Adipocyte (in vitro differentiated cells): ENCODE measurements at regions not wholly inside any gene's neighbourhood (a gene's known extent, or its start where the extent isn't known, plus 50 kb on each side); places are given as distances from the start of the nearest gene placed in this dataset.

Experiments used
- DNase-seq: peaks from one replicate; pipeline ENCODE4 v3.0.0-alpha.2; 2015; ENCODE audit warnings: low read depth
- H3K27me3 ChIP-seq: replicated peaks from 2 replicates; pipeline ENCODE4 v1.7.0; 2013; ENCODE audit warnings: mild to moderate bottlenecking, low read length, moderate library complexity; ENCODE audit not compliant: control insufficient read depth, insufficient read depth
- H3K36me3 ChIP-seq: 2 replicates; pipeline ENCODE4 v1.7.0; 2013; ENCODE audit warnings: low read length, mild to moderate bottlenecking, moderate library complexity; ENCODE audit not compliant: control insufficient read depth, insufficient read depth, severe bottlenecking
- H3K4me1 ChIP-seq: 2 replicates; pipeline ENCODE4 v1.7.0; 2013; ENCODE audit warnings: mild to moderate bottlenecking, low read length, moderate library complexity; ENCODE audit not compliant: control insufficient read depth, insufficient read depth
- H3K4me3 ChIP-seq: 2 replicates; pipeline ENCODE4 v1.7.0; 2013; ENCODE audit warnings: mild to moderate bottlenecking, low read length, moderate library complexity
- H3K9ac ChIP-seq: 2 replicates; pipeline ENCODE4 v1.7.0; 2013; ENCODE audit warnings: mild to moderate bottlenecking, low read length, moderate library complexity
- H3K9me3 ChIP-seq: 2 replicates; pipeline ENCODE4 v1.7.0; 2013; ENCODE audit warnings: mild to moderate bottlenecking, low read length, moderate library complexity; ENCODE audit not compliant: control insufficient read depth

DNA sequence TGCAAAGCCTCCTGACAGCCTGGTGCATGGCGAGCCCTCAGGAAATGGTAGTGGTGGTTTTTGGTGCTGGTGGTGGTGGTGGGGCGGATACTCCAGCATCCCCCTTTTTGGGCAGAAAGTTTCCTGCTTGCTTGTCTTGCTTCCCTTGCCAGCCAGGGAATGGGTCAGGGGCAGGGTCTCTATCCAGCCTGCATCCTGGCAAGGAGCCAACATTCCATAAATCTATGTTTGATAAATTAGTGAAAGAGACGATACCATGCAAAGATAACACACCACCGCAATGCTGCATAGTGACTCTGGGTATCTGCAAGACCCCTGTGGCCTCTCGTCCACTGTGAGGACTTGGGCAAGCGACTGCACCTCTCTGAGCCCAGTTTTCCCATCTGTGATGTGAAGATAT lies 246.2 kb downstream of the LRFN2 start:
- Histone ChIP-seq H3K4me3 (no peak overlapping the region), H3K9ac (no peak overlapping the region), H3K27me3 (peaks cover 59% of the 10 kb centered on the region), H3K36me3 (no peaks in the 10 kb centered on the region), H3K4me1 (peaks cover 5% of the 10 kb centered on the region), H3K9me3 (no peaks in the 10 kb centered on the region)
- no peak for DNase-seq

- H3K27me3 ChIP-seq: peaks cover 67% of the 10 kb centered on the region
- H3K9me3 ChIP-seq: no peaks in the 10 kb centered on the region
- H3K4me1 ChIP-seq: peaks cover 5% of the 10 kb centered on the region
- H3K4me3 ChIP-seq: no peak overlapping the region
- DNase-seq: no peak
- H3K36me3 ChIP-seq: no peaks in the 10 kb centered on the region
- no peak overlapping the region for H3K9ac ChIP-seq
Measured at GRCh38 chr6:40340196-40340595, 247.0 kb downstream of the LRFN2 start.

DNA sequence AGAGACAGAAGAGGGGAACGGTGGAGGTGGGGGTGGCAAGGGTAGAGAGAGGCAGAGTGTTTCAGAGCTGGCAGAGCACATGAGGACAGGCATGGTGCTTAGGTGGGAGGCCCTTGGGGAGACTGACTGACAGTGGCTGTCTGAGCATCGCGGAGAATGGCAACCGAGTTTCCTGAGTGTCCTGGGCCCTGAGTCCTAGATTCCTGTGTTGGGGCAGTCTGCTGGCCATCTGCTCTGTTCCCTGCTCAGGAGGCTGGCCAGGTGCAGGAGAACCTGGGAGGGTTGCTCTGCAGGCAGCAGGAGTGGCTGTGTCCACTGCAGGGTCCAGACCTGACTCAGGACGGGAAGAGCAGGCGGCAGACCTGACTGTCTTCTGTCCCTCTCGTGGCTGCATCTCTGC lies 248.9 kb downstream of the LRFN2 start:
- DNase-seq: no peak
- Histone ChIP-seq H3K4me3 (no peak overlapping the region), H3K9ac (no peak overlapping the region), H3K9me3 (no peaks in the 10 kb centered on the region), H3K36me3 (no peaks in the 10 kb centered on the region), H3K27me3 (peaks cover 85% of the 10 kb centered on the region), H3K4me1 (no peaks in the 10 kb centered on the region)

- peaks cover 85% of the 10 kb centered on the region for H3K27me3 ChIP-seq
- H3K36me3 ChIP-seq: no peaks in the 10 kb centered on the region
- DNase-seq: no peak
- H3K9ac ChIP-seq: no peak overlapping the region
- H3K4me1 ChIP-seq: no peaks in the 10 kb centered on the region
- H3K9me3 ChIP-seq: no peaks in the 10 kb centered on the region
- no peak overlapping the region for H3K4me3 ChIP-seq
Measured at GRCh38 chr6:40336940-40337760, 250.0 kb downstream of the LRFN2 start.

DNA sequence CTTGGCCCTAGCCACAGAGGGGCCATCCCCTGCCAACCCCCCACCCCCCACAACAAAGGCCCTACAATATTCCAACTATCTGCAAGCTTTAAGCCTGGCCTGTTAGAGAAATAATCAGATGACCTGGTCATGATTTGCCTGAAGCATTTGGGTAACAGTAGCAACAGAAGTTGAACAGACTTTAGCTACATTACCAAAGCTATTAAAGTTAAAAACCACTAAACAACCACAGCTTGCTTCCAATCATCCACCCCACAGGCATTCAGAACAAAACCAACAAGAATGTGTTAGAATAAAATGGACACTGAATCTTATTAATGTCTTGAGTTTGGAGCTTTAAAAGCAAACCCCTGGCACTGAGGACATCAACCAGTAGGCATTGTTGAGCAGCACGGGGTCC lies 250.9 kb downstream of the LRFN2 start:
- H3K4me1 ChIP-seq: no peaks in the 10 kb centered on the region
- no peak overlapping the region for H3K4me3 ChIP-seq
- H3K36me3 ChIP-seq: no peaks in the 10 kb centered on the region
- DNase-seq: no peak
- no peaks in the 10 kb centered on the region for H3K9me3 ChIP-seq
- peaks cover 85% of the 10 kb centered on the region for H3K27me3 ChIP-seq
- H3K9ac ChIP-seq: no peak overlapping the region

DNA sequence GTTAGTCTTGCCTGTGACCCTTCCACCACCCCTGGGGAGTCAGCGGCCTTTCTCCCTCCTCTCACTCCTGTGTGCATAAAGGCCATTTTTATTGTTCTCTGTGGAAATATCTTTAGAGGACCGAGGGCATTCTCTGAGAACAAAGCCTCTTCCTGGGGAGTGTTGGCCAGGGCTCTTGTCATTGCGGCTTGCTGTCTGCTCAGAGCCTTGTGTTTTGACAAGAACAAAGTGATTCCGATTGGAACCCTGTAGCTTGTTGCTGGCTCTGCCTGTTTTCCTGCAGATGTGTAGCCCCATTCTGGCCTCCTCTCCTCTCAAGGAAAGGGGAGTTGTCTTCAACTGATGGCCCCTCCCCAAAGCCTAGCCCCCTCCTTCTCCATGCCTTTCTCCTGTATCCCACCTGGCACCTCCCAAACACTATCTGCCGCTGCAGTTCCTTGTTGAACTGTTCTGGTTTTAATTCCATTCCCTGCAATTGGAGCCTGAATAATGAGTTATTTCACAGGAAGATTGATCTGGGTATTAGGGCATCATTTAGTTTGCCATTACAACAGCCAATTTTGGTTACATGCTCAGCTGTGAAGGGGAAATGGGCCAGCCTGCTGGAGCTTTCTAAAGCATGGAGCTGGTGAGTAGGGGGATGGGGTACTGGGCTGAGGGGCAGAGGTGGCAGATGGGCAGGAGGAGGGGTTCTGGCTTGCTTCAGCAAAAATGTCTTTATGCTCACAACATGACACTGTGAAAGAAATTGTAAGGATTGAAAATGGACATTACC lies 252.5 kb downstream of the LRFN2 start:
- H3K36me3 ChIP-seq: no peaks in the 10 kb centered on the region
- no peak for DNase-seq
- H3K4me3 ChIP-seq: no peak overlapping the region
- peaks cover 88% of the 10 kb centered on the region for H3K27me3 ChIP-seq
- H3K9me3 ChIP-seq: no peaks in the 10 kb centered on the region
- H3K9ac ChIP-seq: no peak overlapping the region
- no peaks in the 10 kb centered on the region for H3K4me1 ChIP-seq

DNA sequence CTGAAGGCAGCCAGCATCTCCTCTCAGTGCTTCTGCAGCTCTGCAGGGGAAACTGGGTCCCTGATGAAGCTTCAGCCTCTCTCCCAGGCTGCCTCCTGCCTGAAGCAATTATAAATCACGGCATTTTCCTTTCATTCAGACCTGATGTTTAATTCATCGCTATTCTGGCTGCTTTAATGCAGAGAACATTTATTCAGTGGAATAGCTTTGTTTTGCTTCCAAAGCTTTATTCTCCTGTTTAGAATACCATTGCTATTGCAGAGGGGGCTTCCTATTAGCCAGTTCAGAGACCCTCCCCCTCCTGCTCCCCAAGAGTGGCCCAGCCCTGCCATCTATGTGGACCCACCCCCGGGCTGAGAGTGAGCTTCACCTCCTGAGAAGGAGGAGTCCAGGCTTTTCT lies 255.6 kb downstream of the LRFN2 start:
- H3K27me3 ChIP-seq: peaks cover 91% of the 10 kb centered on the region
- H3K36me3 ChIP-seq: no peaks in the 10 kb centered on the region
- H3K9ac ChIP-seq: no peak overlapping the region
- no peaks in the 10 kb centered on the region for H3K4me1 ChIP-seq
- no peaks in the 10 kb centered on the region for H3K9me3 ChIP-seq
- DNase-seq: no peak
- H3K4me3 ChIP-seq: no peak overlapping the region

- Histone ChIP-seq H3K4me1 (no peaks in the 10 kb centered on the region), H3K9ac (no peak overlapping the region), H3K4me3 (no peak overlapping the region), H3K27me3 (peaks cover 91% of the 10 kb centered on the region), H3K36me3 (no peaks in the 10 kb centered on the region), H3K9me3 (no peaks in the 10 kb centered on the region)
- no peak for DNase-seq
Measured at GRCh38 chr6:40330301-40330721, 256.9 kb downstream of the LRFN2 start.

GRCh38 chr6:40328986-40329545 lies 258.1 kb downstream of the LRFN2 start:
- no peaks in the 10 kb centered on the region for H3K9me3 ChIP-seq
- no peak overlapping the region for H3K9ac ChIP-seq
- H3K36me3 ChIP-seq: no peaks in the 10 kb centered on the region
- H3K27me3 ChIP-seq: peaks cover 90% of the 10 kb centered on the region
- no peak overlapping the region for H3K4me3 ChIP-seq
- H3K4me1 ChIP-seq: no peaks in the 10 kb centered on the region
- no peak for DNase-seq

GRCh38 chr6:40328386-40328985 lies 258.7 kb downstream of the LRFN2 start:
- H3K27me3 ChIP-seq: peaks cover 86% of the 10 kb centered on the region
- H3K4me1 ChIP-seq: no peaks in the 10 kb centered on the region
- no peaks in the 10 kb centered on the region for H3K36me3 ChIP-seq
- no peak overlapping the region for H3K9ac ChIP-seq
- H3K9me3 ChIP-seq: no peaks in the 10 kb centered on the region
- no peak for DNase-seq
- no peak overlapping the region for H3K4me3 ChIP-seq
